ENCODE measurements at regions not wholly inside any gene's neighbourhood (a gene's known extent, or its start where the extent isn't known, plus 50 kb on each side); places are given as distances from the start of the nearest gene placed in this dataset.

GRCh38 chr16:13858873-13859580, 60.9 kb upstream of the ERCC4 start:
- TF ChIP-seq, protein P1, sequence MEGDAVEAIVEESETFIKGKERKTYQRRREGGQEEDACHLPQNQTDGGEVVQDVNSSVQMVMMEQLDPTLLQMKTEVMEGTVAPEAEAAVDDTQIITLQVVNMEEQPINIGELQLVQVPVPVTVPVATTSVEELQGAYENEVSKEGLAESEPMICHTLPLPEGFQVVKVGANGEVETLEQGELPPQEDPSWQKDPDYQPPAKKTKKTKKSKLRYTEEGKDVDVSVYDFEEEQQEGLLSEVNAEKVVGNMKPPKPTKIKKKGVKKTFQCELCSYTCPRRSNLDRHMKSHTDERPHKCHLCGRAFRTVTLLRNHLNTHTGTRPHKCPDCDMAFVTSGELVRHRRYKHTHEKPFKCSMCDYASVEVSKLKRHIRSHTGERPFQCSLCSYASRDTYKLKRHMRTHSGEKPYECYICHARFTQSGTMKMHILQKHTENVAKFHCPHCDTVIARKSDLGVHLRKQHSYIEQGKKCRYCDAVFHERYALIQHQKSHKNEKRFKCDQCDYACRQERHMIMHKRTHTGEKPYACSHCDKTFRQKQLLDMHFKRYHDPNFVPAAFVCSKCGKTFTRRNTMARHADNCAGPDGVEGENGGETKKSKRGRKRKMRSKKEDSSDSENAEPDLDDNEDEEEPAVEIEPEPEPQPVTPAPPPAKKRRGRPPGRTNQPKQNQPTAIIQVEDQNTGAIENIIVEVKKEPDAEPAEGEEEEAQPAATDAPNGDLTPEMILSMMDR (conservative IDR thresholded peaks at IDR 0.05) = no peak
- TF ChIP-seq ZFX (IDR thresholded peaks at IDR 0.05) = no peak
- no peak overlapping the region for H3K27ac ChIP-seq

DNA sequence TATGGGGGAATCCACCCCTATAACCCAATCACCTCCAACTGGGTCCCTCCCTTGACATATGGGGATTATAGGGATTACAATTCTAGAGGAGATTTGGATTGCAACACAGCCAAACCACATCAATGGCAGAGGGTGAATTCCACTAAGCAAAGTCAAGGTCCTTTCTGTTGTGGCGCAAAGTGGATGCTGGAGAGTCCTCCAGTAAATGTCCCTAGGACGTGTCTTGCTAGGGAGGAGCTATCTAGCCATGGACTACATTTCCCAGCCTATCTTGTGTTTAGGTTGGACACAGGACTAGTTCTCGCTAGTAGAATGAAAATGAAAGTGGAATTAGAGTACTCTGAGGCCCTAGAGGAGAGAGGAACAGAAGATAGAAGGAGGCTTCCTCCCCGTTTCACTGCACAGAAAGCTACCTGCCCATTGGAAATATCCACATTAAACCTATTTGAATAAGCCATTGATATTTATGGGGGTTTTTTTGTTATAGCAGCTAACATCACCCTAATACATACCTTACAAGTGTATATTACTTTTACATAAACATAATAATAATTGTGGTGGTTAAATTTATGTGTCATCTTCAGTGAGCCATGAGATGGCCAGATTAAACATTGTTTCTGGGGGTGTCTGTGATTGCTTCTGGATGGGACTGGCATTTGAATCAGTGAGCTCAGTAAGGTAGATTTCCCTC, 56.7 kb upstream of the ERCC4 start:
- TF ChIP-seq ZFX (IDR thresholded peaks at IDR 0.05) = no peak
- TF ChIP-seq, protein P1 (conservative IDR thresholded peaks at IDR 0.05) = no peak
- H3K27ac ChIP-seq = no peak overlapping the region

DNA sequence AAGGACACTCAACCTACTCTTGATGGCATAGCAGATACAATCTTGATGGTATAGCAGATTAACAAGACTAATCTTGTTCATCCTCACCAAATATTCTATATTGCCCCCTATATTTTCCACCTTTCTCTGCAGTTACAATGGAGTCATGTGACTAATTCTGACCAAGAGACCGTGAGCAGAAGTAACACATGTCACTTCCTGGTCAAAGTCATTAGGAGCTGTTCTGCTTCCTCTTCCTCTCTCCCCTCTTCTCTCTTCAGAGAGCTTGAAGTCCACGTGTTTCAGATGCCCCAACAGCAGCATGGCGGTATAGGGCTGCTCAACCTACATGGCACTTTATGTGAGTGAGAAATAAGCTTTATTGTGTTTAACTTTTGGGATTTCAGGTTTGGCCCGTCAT, 55.3 kb upstream of the ERCC4 start:
- H3K27ac ChIP-seq = no peak overlapping the region
- no peak for TF ChIP-seq ZFX (IDR thresholded peaks at IDR 0.05)
- TF ChIP-seq, protein P1 (conservative IDR thresholded peaks at IDR 0.05) = no peak

DNA sequence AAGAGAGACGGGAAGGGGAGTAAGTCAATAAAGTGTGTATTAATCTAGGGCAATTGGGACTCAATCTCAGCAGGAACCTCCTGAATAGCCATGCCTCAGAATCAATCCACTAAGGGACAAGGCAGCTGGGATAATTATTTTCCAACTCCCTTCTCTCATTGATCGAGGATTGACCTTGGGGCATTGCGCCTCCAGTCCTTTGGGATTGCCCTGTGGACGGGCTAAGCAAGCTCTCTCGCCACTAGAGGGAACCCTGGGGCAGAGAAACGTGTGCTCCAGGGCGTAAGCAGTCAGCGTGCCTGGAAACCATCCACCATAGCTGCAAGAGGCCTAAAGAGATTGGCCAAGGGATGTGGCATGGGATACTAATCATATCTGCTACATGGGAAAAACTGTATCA, 53.9 kb upstream of the ERCC4 start:
- TF ChIP-seq ZFX (IDR thresholded peaks at IDR 0.05) = no peak
- TF ChIP-seq, protein P1 (conservative IDR thresholded peaks at IDR 0.05) = peak; percentile 91

More for the DNA sequence above, 53.9 kb upstream of the ERCC4 start:
- no peak overlapping the region for H3K27ac ChIP-seq
